Lower leg skin (tissue), 4 donors: ENCODE measurements at regions not wholly inside any gene's neighbourhood (a gene's known extent, or its start where the extent isn't known, plus 50 kb on each side); places are given as distances from the start of the nearest gene placed in this dataset.

Experiments used
- DNase-seq, 2 donors: peaks; one replicate each; pipeline ENCODE4 v3.0.0-alpha.2; 2019; ENCODE audit warnings: low spot score in 2 of 2
- H3K4me3 ChIP-seq: fragments of 200-600 bp; sonication (generic); 2 replicates; pipeline ENCODE4 v1.5.1; 2017; ENCODE audit warnings: mild to moderate bottlenecking, low read depth; ENCODE audit not compliant: poor library complexity, severe bottlenecking
- CTCF ChIP-seq, 3 donors: fragments of 450-650 bp; IDR thresholded peaks; one replicate each; pipeline ENCODE4 v1.5.1; 2016; ENCODE audit warnings: antibody characterized with exemption in 3 of 3, mild to moderate bottlenecking in 3 of 3, moderate library complexity in 2 of 3
- POLR2A ChIP-seq, 2 donors: fragments of 450-650 bp; IDR thresholded peaks; one replicate each; pipeline ENCODE4 v1.6.1; 2016 to 2017; ENCODE audit warnings: antibody characterized with exemption in 2 of 2, mild to moderate bottlenecking in 1 of 2, moderate library complexity in 1 of 2
- WGBS, 2 donors: methylation state at CpG; one replicate each; pipeline ENCODE4 v1.1.5; 2018; 5-methylcytosine and 5-hydroxymethylcytosine counted together
- intact Hi-C: fragments of 100-400 bp; cut with DNase I; formaldehyde crosslinking; loops from one replicate; pipeline ENCODE4 v1.15.0; 2023; ENCODE audit warnings: low total_unique reads

- no peak overlapping the region for H3K4me3 ChIP-seq
- no peak for DNase-seq
- intact Hi-C loops, result no loop called here
- TF ChIP-seq POLR2A (IDR thresholded peaks at IDR 0.05) (no peak), CTCF (IDR thresholded peaks at IDR 0.05) (no peak)
- 78 to 85% methylated on average over 4 of the region's 4 CpGs for WGBS, 2 donors
These were observed 165.9 kb upstream of the ATF7IP start for GRCh38 chr12:14199455-14200198.

- no peak overlapping the region for H3K4me3 ChIP-seq
- WGBS, 2 donors, result 92% methylated on average over 2 of the region's 2 CpGs
- DNase-seq, result no peak
- intact Hi-C loops, result no loop called here
- TF ChIP-seq POLR2A (IDR thresholded peaks at IDR 0.05) (no peak), CTCF (IDR thresholded peaks at IDR 0.05) (no peak)
These were observed 164.9 kb upstream of the ATF7IP start for GRCh38 chr12:14200598-14200997.

- TF ChIP-seq POLR2A (IDR thresholded peaks at IDR 0.05), result no peak
- TF ChIP-seq CTCF (IDR thresholded peaks at IDR 0.05), result no peak
- no peak for DNase-seq
- H3K4me3 ChIP-seq, result no peak overlapping the region
- intact Hi-C loops, result no loop called here
- WGBS, 2 donors, result 84 to 85% methylated on average over 1 of the region's 1 CpG
These were observed 164.2 kb upstream of the ATF7IP start for GRCh38 chr12:14201291-14201690.

- no peak for DNase-seq
- WGBS, 2 donors, result 34 to 45% methylated on average over 4 of the region's 4 CpGs
- intact Hi-C loops, result no loop called here
- TF ChIP-seq POLR2A (IDR thresholded peaks at IDR 0.05) (no peak), CTCF (IDR thresholded peaks at IDR 0.05) (no peak)
- no peak overlapping the region for H3K4me3 ChIP-seq
These were observed 157.5 kb upstream of the ATF7IP start for GRCh38 chr12:14207905-14208551.

- TF ChIP-seq CTCF (IDR thresholded peaks at IDR 0.05) (no peak), POLR2A (IDR thresholded peaks at IDR 0.05) (no peak)
- intact Hi-C loops, result no loop called here
- no peak for DNase-seq
- WGBS, 2 donors, result 66 to 71% methylated on average over 3 of the region's 3 CpGs
- no peak overlapping the region for H3K4me3 ChIP-seq
These were observed 153.5 kb upstream of the ATF7IP start for GRCh38 chr12:14211947-14212387.
